Activated CD4-positive, alpha-beta T cell treated with anti-CD3 and anti-CD28 coated beads, Interleukin-2, amount 10 ng/mL, durations not matched to agents 24 days and 14 days (primary cell): ENCODE measurements at regions not wholly inside any gene's neighbourhood (a gene's known extent, or its start where the extent isn't known, plus 50 kb on each side); places are given as distances from the start of the nearest gene placed in this dataset.

ENCODE experiments used
- DNase-seq: peaks from one replicate; pipeline ENCODE4 v3.0.0; 2022
- H3K27ac Mint-ChIP-seq: one replicate; pipeline ENCODE4 v1.8.0; 2022; ENCODE audit warnings: mild to moderate bottlenecking, mixed read lengths
- H3K27me3 Mint-ChIP-seq: one replicate; pipeline ENCODE4 v1.8.0; 2022; ENCODE audit warnings: mixed read lengths
- H3K36me3 Mint-ChIP-seq: one replicate; pipeline ENCODE4 v1.8.0; 2022; ENCODE audit warnings: low read depth, mild to moderate bottlenecking, mixed read lengths
- H3K4me1 Mint-ChIP-seq: one replicate; pipeline ENCODE4 v1.8.0; 2021; ENCODE audit warnings: mixed read lengths
- H3K4me3 Mint-ChIP-seq: one replicate; pipeline ENCODE4 v1.8.0; 2022; ENCODE audit warnings: mild to moderate bottlenecking, moderate library complexity, mixed read lengths
- H3K9me3 Mint-ChIP-seq: one replicate; pipeline ENCODE4 v1.8.0; 2021; ENCODE audit warnings: mixed read lengths
- intact Hi-C: fragments of 100-400 bp; cut with micrococcal nuclease; formaldehyde crosslinking; loops from one replicate; pipeline ENCODE4 v1.15.1; 2023

DNA sequence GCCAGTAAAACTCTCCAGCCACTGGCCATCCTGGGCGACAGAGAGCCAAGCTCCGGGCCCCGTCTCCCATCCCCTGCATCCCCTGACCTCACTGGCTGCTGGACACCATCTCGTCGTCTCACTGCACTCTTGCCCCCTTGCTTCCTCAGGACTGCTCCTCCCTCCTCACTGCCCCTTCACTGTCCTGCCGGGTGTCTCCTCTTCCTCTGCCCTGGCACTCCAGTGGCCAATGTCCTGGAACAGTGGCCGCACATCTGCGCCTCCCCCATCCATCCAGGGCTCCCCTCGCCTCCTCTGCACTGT lies 800.4 kb downstream of the BRD1 start:
- intact Hi-C loops, result no loop called here
- Mint-ChIP-seq H3K4me3 (no peak overlapping the region), H3K27me3 (no peaks in the 10 kb centered on the region), H3K27ac (no peak overlapping the region), H3K4me1 (no peaks in the 10 kb centered on the region), H3K36me3 (no peaks in the 10 kb centered on the region), H3K9me3 (no peaks in the 10 kb centered on the region)
- DNase-seq, result no peak

DNA sequence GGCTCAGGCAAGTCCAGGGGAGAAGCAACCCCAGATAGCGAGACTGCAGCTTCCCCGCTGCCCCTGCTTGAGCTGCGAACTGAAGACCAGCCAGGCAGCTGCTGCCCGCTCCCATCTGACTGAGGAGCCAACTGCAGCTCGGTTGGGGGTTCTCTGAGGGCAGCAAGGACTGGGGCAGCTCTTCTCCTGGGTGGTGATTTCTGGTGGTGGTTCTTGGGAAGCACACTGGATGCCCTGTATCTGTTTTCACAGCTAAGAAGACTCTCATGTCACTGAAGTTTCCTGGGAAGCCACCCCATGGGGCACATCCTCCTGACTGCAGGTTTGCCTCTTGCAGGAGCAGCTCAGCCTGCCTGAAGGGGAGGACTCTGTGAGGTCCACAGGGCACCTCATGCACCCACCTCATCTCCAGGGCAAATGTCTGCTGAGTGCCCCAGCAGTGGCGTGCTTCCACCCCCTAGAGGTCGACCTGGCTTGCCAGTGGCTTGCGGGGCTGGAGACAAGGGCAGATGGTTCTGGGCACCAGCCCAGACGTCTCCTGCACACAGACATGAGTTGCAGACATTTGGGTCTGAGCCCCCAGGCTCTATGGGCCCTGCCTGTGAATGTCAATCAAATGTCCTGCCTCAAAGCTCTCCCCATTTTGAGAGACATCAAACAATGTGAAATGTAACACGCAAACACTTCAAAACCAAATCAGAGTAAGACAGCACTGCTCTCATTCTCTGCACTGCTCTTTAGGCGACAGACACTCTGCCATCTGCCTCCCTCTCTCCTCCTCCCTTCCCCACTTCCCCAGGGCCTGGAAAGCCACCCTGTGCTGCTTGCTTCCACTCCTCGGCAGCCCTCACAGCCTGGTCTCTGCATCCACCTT lies 800.9 kb downstream of the BRD1 start:
- Mint-ChIP-seq H3K27ac (no peak overlapping the region), H3K4me1 (no peaks in the 10 kb centered on the region), H3K27me3 (no peaks in the 10 kb centered on the region), H3K4me3 (no peak overlapping the region), H3K36me3 (no peaks in the 10 kb centered on the region), H3K9me3 (no peaks in the 10 kb centered on the region)
- intact Hi-C loops, result no loop called here
- DNase-seq, result no peak

DNA sequence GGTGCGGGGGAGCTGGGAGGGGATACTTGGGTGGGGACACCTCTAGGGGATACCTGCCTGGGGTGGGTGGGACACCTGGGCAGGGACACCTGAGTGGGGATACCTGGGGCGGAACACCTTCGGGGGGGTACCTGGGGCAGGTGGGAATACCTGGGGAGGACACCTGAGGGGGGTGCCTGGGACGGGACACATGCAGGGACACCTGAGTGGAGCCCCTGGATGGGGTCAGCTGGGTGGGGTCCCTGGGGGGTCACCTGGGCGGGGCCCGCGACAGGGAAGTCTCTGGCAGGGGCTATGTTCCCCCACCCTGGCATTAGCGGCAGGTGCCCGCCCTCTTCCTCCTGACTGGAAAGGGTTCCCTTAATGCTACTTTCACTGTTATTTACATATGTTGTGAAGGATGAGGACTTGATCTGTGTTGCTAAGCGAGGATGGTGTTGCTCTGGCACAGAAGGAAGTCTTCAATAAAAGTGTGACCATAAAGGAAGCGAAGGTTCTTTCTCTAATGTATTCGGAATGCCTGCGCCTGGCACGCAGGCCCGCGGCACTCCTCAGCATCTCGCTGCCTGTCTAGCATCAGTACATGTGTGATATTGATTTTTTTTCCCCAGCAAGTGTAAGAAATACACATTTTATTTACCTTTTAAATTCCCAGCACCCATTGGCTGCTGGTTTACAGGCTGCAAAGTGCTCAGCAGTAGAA lies 801.7 kb downstream of the BRD1 start:
- Mint-ChIP-seq H3K27me3 (no peaks in the 10 kb centered on the region), H3K9me3 (no peaks in the 10 kb centered on the region), H3K27ac (no peak overlapping the region), H3K36me3 (no peaks in the 10 kb centered on the region), H3K4me1 (no peaks in the 10 kb centered on the region), H3K4me3 (no peak overlapping the region)
- no peak for DNase-seq
- intact Hi-C loops, result no loop called here

DNA sequence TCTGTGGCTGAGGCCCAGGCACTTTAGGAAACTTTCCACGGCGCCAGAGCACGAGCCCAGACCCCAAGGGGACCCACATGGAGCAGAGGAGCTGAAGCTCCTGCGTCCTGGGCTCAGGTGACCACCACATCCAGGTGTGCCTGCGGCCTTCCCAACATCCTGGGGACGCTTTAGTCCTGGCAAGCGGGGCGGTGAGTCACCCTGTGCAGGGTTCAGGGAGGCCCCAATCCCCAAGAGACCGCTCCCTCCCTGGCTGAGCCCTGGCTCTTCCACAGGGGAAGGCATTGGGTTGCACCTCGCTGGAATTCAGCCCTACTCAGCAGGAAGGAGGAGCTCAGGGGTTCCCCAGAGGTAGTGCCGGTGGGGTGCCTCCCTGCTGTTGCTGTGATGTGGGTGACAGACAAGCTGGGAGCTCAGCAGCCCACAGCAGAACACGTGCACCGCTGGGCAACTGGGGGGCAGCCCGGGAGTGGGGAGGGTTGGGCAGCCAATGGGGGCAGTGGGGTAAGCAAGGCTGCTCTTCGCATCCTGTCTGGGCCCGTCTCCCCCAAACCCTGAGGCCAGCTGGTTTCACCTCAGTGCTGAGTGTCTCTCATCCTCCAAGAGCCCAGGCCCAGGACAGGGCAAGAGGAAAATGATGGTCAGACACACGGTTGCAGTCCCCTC lies 802.8 kb downstream of the BRD1 start:
- intact Hi-C loops, result no loop called here
- Mint-ChIP-seq H3K27ac (no peak overlapping the region), H3K4me3 (no peak overlapping the region)

DNA sequence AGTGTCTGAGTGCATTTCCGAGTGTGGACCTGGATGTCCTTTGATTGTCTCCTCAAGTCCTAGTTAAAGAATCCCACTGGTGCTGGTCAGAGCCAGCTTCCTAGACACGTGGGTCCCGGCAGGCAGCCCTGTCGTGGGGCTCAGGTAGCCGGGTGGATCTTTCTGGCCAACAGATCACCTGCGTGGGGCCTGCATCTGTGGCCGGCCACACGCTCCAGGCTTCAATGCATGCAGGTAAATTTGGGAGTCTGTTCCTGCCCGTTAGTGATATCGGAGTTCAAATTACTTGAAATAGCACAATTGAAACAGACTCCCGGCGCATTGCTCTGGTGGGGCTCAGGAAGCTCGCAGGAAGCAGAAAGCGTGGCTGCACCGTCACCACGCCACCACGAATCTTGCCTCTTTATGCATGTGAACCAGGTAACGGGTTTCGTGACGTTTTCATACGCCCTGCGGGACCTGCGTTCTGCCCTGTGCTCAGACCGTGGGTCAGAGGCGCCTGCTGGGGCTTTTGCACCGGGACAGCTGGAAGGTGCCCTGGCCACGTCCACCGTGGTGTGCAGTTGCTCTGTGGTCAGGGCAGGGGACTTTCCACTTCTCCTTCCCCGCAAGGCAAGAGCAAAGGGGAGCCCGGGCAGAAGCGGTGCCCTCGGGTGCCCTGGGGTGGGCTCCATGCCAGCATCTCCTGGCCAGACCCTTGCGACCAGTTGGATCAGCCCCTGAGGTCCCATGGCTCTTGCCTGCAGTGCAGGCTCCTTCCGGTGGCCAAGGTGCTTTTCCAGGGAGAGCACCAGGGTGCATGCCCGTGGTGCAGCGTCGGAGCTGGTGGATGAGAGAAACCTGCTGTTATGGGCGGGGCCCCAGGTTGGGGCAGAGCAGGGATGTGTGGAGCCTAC lies 803.5 kb downstream of the BRD1 start:
- intact Hi-C loops, result no loop called here
- Mint-ChIP-seq H3K4me3 (no peak overlapping the region), H3K27me3 (no peaks in the 10 kb centered on the region), H3K27ac (no peak overlapping the region), H3K36me3 (no peaks in the 10 kb centered on the region), H3K4me1 (no peaks in the 10 kb centered on the region), H3K9me3 (no peaks in the 10 kb centered on the region)
- DNase-seq, result no peak

More for the DNA sequence above, 802.8 kb downstream of the BRD1 start:
- no peaks in the 10 kb centered on the region for H3K36me3 Mint-ChIP-seq
- no peaks in the 10 kb centered on the region for H3K4me1 Mint-ChIP-seq
- H3K9me3 Mint-ChIP-seq, result no peaks in the 10 kb centered on the region
- H3K27me3 Mint-ChIP-seq, result no peaks in the 10 kb centered on the region
- no peak for DNase-seq

DNA sequence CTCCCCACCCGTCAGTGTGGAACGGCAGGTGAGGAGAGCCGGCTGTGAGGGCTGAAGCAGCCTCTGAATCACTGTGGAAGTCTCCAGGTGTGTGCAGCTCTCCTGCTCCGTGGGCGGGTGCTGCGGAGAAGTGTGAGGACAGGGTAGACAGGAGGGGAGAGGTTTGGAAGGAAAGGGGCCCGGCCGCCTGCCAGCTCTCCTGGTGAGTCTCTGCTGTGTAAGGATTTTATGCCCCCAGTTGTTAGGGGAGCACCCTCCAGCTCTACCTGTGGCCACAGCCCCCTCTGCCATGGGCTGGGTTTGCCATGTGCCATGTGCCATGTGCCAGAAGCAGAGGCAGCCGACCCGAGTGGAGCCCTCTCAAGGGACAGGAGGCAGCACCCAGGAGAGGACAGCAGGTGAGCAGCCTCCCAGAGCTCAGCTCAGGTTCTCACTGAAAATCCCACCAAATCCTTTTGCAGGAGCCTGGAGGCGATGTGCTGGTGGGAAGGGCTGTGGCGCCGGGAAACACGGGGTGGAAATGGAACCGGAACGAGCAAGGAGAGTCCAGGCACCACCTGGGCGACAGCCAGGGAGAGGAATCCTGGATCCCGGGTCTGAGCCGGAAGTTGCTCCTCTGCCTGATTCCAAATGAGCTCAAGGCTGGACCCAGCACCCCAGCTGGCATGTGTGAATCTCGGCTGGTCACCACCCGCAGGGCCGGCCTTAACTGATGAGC lies 804.4 kb downstream of the BRD1 start:
- Mint-ChIP-seq H3K9me3 (no peaks in the 10 kb centered on the region), H3K27ac (no peak overlapping the region), H3K36me3 (no peaks in the 10 kb centered on the region), H3K4me1 (no peaks in the 10 kb centered on the region), H3K4me3 (no peak overlapping the region), H3K27me3 (no peaks in the 10 kb centered on the region)
- intact Hi-C loops, result no loop called here
- no peak for DNase-seq

DNA sequence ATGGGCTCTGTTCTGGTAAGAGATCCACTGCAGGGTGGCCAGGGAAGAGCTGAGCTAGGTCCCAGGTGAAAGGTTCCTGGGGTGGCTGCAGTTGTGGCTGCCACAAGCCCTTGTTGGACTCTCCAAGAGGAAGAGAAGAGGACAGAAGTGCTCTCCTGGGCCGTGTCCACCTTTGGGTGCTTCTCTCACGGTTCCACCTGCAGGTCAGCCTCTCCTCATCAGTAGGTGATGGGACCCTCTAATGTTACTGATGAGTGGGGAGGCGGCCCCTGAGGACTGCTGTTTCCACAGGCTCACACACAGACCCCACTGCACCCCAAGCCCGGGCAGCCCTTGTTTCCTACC lies 804.9 kb downstream of the BRD1 start:
- no peak overlapping the region for H3K4me3 Mint-ChIP-seq
- intact Hi-C loops, result no loop called here

DNA sequence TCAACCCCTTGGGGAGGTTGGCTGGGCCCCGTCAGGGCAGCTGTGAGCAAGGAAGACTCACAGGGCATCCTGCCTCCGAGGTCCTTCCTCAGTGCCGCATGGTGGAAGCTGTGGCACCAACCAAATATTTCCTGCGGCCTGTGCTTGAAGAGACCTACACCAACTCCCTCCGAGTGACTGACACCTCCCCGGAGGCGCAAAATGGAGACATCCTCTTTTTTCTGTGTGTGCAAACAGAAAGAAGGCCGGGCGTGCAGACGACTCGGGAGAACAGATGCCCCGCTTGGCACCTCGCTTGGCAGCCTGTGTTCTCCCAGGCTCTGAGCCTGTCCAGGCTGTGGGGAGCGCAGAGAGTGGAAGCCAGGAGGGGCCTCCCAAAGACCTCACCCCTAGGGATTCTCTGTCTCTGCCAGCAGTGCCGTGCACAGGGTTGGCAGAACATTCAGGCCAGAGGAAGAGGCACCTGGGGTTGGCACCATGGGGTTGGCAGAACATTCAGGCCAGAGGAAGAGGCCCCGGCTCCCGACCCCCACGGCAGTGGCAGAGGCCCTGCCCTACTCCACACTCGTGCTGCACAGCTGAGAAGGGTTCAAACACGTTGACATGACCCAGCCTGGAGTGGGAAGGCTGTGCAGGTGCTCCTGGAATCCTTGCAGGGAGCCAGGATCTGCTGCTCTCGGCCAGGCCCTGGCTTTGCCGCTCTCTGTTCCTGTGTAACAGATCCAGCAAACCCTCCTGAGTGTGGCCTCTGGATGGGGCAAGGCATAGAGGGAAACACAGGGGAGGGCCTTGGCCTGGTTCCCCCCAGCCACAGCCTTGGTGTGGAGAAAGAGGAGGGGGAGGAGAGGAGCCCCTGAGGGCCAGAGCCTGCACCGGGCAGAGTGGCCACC lies 805.5 kb downstream of the BRD1 start:
- intact Hi-C loops, result no loop called here
- no peak overlapping the region for H3K4me3 Mint-ChIP-seq
- no peak for DNase-seq
- H3K27ac Mint-ChIP-seq, result no peak overlapping the region
- H3K27me3 Mint-ChIP-seq, result no peaks in the 10 kb centered on the region
- H3K4me1 Mint-ChIP-seq, result no peaks in the 10 kb centered on the region
- H3K36me3 Mint-ChIP-seq, result no peaks in the 10 kb centered on the region
- H3K9me3 Mint-ChIP-seq, result no peaks in the 10 kb centered on the region

More for the DNA sequence above, 804.9 kb downstream of the BRD1 start:
- Mint-ChIP-seq H3K27me3 (no peaks in the 10 kb centered on the region), H3K4me1 (no peaks in the 10 kb centered on the region), H3K9me3 (no peaks in the 10 kb centered on the region), H3K36me3 (no peaks in the 10 kb centered on the region), H3K27ac (no peak overlapping the region)
- DNase-seq, result no peak

DNA sequence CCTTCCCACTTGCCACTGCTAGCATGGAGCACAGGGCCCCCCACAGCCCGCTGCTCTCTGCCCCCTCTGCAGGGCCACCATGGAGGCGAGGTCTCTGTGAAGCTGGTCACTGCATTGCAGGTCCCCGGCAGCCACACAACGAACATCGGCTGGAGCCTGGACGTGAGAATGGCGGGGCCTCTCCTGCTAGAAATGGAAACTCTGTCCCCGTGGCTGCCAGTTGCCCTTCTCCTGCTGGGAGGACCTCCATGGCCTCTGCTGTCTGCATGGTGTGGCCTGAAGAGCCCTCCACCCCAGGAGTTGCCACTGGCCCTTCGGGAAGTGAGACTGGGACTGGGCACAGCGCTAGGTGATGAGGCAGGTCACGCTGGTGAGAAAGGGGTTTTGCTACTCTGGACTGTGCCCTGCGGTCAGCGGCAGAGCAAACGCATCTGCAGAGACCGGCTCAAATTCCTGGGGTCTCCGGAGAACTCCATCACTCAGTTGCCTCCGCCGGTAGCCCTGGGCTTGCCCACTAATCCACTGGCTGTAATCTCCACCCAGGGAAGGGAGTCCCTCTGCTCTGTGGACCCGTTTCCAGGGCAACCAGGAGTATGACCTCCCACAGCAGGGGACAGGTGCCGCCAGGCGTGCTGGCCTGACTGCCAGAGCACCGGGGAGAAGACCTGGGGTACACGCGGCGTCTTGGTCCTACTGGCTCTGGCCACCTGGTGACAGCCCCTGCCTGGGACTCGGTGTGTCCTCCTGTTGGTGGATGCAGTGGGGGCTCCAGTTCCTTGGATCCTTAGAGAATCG lies 806.3 kb downstream of the BRD1 start:
- Mint-ChIP-seq H3K27ac (no peak overlapping the region), H3K9me3 (no peaks in the 10 kb centered on the region), H3K36me3 (no peaks in the 10 kb centered on the region), H3K27me3 (no peaks in the 10 kb centered on the region), H3K4me1 (no peaks in the 10 kb centered on the region), H3K4me3 (no peak overlapping the region)
- no peak for DNase-seq
- intact Hi-C loops, result no loop called here

DNA sequence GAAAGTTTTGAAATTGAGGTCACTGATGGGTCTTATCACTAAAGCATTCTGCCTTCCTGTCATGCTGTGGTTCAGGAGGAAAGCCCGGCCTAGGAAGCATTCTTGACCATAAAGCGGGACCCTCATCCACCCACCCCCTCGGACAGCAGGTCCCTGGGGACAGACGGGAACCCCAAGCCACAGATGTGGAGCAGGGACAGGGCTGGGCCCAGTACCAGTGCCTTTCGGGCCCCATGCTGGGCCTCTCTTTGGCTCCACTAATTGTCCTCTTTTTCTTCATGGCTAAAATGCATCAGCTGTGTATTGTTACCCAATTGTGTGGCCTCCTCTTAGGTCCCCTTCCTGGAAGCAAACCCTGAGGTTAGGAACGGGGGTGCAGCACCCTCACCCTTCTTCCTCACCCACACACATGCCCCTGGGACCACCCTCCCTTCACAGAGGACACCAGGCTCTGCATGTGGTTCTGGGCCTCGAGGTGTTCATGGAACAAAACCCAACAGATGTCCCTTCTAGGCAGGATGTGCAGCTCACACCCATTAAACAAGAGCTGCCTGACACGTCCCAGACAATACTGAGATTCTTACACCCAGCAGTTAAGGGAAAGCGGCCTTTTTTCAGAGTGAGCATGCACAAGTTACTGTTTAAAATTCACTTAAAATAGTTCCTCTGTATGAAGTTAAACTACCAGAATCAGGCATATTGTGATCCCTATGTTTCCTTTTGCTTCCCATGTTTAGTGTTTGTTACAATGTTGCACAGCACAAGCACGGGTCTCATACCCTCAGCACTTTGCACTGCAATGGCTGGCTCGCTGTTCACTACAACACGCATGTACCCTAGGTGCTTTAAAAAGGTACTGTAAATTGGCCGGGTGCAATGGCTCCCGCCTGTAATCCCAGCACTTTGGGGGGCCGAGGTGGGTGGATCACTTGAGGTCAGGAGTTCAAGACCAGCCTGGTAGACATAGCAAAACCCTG lies 807.6 kb downstream of the BRD1 start:
- Mint-ChIP-seq H3K4me1 (no peaks in the 10 kb centered on the region), H3K9me3 (no peaks in the 10 kb centered on the region), H3K4me3 (no peak overlapping the region), H3K36me3 (no peaks in the 10 kb centered on the region), H3K27ac (no peak overlapping the region), H3K27me3 (no peaks in the 10 kb centered on the region)
- no peak for DNase-seq
- intact Hi-C loops, result no loop called here

DNA sequence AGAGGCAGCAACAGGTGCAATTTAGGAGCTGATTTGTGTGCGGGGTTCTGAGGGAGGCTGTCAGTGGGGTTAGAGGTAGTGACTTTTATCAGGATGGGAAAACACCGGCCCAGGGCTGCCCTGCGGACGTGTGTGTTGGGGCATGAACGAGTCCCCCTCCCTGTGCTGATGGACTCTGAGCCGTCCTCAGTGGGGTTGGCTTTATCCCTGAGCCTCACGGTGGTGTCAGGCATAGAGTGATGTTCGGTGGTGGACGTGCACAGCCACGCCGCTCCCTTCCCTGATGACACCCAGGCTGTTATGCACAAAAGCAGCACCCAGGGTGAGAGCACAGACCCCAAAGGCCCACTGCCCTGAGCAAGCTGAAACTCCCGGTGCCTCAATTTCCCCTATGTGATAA lies 809.1 kb downstream of the BRD1 start:
- Mint-ChIP-seq H3K4me3 (no peak overlapping the region), H3K27ac (no peak overlapping the region), H3K4me1 (no peaks in the 10 kb centered on the region), H3K27me3 (no peaks in the 10 kb centered on the region), H3K36me3 (no peaks in the 10 kb centered on the region), H3K9me3 (no peaks in the 10 kb centered on the region)
- intact Hi-C loops, result no loop called here
- DNase-seq, result no peak
